GM12878 (cell line): ENCODE measurements at regions not wholly inside any gene's neighbourhood (a gene's known extent, or its start where the extent isn't known, plus 50 kb on each side); places are given as distances from the start of the nearest gene placed in this dataset.

ENCODE experiments used
- ATAC-seq: fragments of 200-7000 bp; cut with Tn5 transposase; 3 replicates; pipeline ENCODE4 v1.9.1; 2020; ENCODE audit warnings: mild to moderate bottlenecking, moderate library complexity
- BruUV-seq: library from RNA; stranded (reverse); fragments of 400-500 nt; replicated peaks from 2 replicates; lab custom pipeline; 2021; lab: Mats Ljungman, UMichigan
- CTCF ChIA-PET: fragments of 300-600 bp; sonication (Branson Sonifier 250); formaldehyde crosslinking; extraction: SDS; loops from one replicate; lab custom pipeline; 2021; ENCODE audit warnings: inconsistent platforms; lab: Yijun Ruan, JAX
- POLR2A ChIA-PET: fragments of 350-600 bp; formaldehyde crosslinking; extraction: SDS; loops from one replicate; lab custom pipeline; 2021; ENCODE audit warnings: inconsistent platforms; lab: Charles Lee
- RAD21 ChIA-PET: fragments of 300-600 bp; sonication (Branson Sonifier 250); formaldehyde crosslinking; loops from one replicate; lab custom pipeline; 2023; ENCODE audit warnings: antibody characterized with exemption; ENCODE audit not compliant: unreplicated experiment; lab: Charles Lee
- SMC1A ChIA-PET: fragments of 300-600 bp; sonication (Branson Sonifier 250); formaldehyde crosslinking; loops from one replicate; lab custom pipeline; 2023; ENCODE audit not compliant: unreplicated experiment, uncharacterized antibody; lab: Charles Lee
- DNase-seq: peaks from one replicate; pipeline ENCODE4 v3.0.0-alpha.2; 2011; ENCODE audit warnings: low read depth, low spot score
- FAIRE-seq: peaks from 3 replicates; lab custom pipeline; 2011; peaks lifted over from hg19 to GRCh38; lab: Jason Lieb, UNC
- H2AFZ ChIP-seq: 2 replicates; pipeline ENCODE4 v1.6.0; 2011; ENCODE audit warnings: low read depth, low read length, control low read depth; ENCODE audit not compliant: control insufficient read depth
- H3K27ac ChIP-seq: 2 replicates; pipeline ENCODE4 v1.5.1; 2011; ENCODE audit warnings: control low read depth; ENCODE audit not compliant: control insufficient read depth, insufficient read depth
- H3K27me3 ChIP-seq, 2 experiments: replicated peaks in 1 of 2; 2 replicates each; pipeline versions ENCODE4 v1.6.0 to v1.6.1; 2011; ENCODE audit warnings: low read length in 1 of 2; ENCODE audit not compliant: control insufficient read depth in 2 of 2, insufficient read depth in 2 of 2
- H3K36me3 ChIP-seq, 2 experiments: 2 replicates each; pipeline ENCODE4 v1.5.1; 2011; ENCODE audit warnings: low read length in 1 of 2; ENCODE audit not compliant: control insufficient read depth in 2 of 2, insufficient read depth in 2 of 2
- H3K4me1 ChIP-seq: 2 replicates; pipeline ENCODE4 v1.6.1; 2011; ENCODE audit warnings: mild to moderate bottlenecking, low read length, moderate library complexity, mixed read lengths; ENCODE audit not compliant: control insufficient read depth, insufficient read depth
- H3K4me2 ChIP-seq: 2 replicates; pipeline ENCODE4 v1.6.0; 2011; ENCODE audit warnings: control low read depth; ENCODE audit not compliant: control insufficient read depth, insufficient read depth
- H3K4me3 ChIP-seq: fragments of 200-600 bp; sonication (generic); 2 replicates; pipeline ENCODE4 v1.5.1; 2016
- H3K79me2 ChIP-seq: 2 replicates; pipeline ENCODE4 v1.6.0; 2011; ENCODE audit warnings: low read length; ENCODE audit not compliant: control insufficient read depth, insufficient read depth
- H3K9ac ChIP-seq: 2 replicates; pipeline ENCODE4 v1.8.0; 2011; ENCODE audit warnings: low read length, control low read depth, mixed read lengths; ENCODE audit not compliant: control insufficient read depth, insufficient read depth
- H3K9me3 ChIP-seq: replicated peaks from 3 replicates; pipeline ENCODE4 v1.5.1; 2011; ENCODE audit warnings: mild to moderate bottlenecking, low read length; ENCODE audit not compliant: control insufficient read depth, insufficient read depth
- H4K20me1 ChIP-seq: 2 replicates; pipeline ENCODE4 v1.6.0; 2011; ENCODE audit not compliant: control insufficient read depth, insufficient read depth
- GATAD2B ChIP-seq: fragments of 450-650 bp; conservative IDR thresholded peaks from 2 replicates; pipeline ENCODE4 v1.6.1; 2017; ENCODE audit warnings: low read depth, mild to moderate bottlenecking, moderate library complexity
- HCFC1 ChIP-seq: fragments of 150-350 bp; IDR thresholded peaks from 2 replicates; pipeline ENCODE4 v1.6.1; 2014; ENCODE audit warnings: low read length
- JUND ChIP-seq: IDR thresholded peaks from 2 replicates; pipeline ENCODE4 v1.6.1; 2012; ENCODE audit warnings: low read depth, mild to moderate bottlenecking, low read length, improper control_type of control experiment, moderate library complexity
- MYB ChIP-seq: fragments of 150-350 bp; IDR thresholded peaks from 2 replicates; pipeline ENCODE4 v1.6.1; 2014; ENCODE audit warnings: mild to moderate bottlenecking, low read depth, low read length, borderline replicate concordance
- RUNX3 ChIP-seq: IDR thresholded peaks from 2 replicates; pipeline ENCODE4 v1.6.1; 2012; ENCODE audit warnings: low read length, inconsistent platforms
- WGBS: methylation state at CpG from one replicate; pipeline ENCODE4 v1.1.6; 2016; ENCODE audit warnings: low lambda C conversion rate; ENCODE audit not compliant: insufficient replicate concordance, insufficient coverage; ENCODE audit errors: missing lambda C conversion rate; 5-methylcytosine and 5-hydroxymethylcytosine counted together
- in situ Hi-C: fragments of 300-500 bp; cut with MboI; formaldehyde crosslinking; loops from 9 replicates; pipeline ENCODE4 v1.14.3; 2018; ENCODE audit warnings: mixed read lengths
- intact Hi-C: fragments of 100-400 bp; cut with micrococcal nuclease; formaldehyde crosslinking; loops from one replicate; pipeline ENCODE4 v1.14.2; 2022; ENCODE audit not compliant: unreplicated experiment
- TF ChIP-seq, protein P1 (sequence below): IDR thresholded peaks from 2 replicates; pipeline ENCODE4 v1.6.1; 2011; ENCODE audit warnings: low read depth, low read length, improper control_type of control experiment, borderline replicate concordance
- TF ChIP-seq, protein P2 (sequence below): fragments of 450-650 bp; IDR thresholded peaks from 2 replicates; pipeline ENCODE4 v1.6.1; 2017; ENCODE audit warnings: mild to moderate bottlenecking
- TF ChIP-seq, protein P3 (sequence below): fragments of 450-650 bp; IDR thresholded peaks from 2 replicates; pipeline ENCODE4 v1.6.1; 2016; ENCODE audit warnings: mild to moderate bottlenecking, moderate library complexity, borderline replicate concordance

DNA sequence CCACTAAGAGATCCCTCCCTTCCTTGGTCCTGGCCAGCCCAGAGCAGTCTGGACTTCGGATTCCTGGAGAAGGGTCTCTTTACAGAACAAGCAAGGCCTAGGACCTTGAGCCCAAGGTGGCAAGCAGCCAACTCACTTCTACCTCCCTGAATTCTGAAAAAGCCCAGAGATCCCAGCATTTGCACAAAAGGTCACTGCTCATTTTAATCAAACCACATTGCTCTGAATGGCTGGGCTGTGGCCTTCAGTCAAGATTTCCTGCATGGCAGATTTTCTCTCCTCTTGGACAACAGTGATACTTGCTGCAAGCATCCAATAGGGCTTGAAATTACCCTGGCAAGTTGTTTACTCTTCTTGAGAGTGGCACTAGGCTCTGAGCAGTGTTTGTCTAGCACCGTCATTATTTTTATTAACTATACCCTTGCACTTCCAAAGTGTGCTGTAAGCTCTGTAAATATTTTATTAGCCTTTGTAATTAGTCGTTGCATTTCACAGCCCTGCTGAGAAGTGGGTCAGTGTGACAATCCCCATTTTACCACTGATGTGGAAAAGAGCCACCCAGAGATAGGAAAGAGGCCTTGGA is 274.7 kb upstream of the CTNNB1 start:
- in situ Hi-C loops (no loop called here), intact Hi-C loops (no loop called here)
- H3K9me3 ChIP-seq, result no peaks in the 10 kb centered on the region; the same call in 2 of the 3 replicates
- no peaks in the 10 kb centered on the region for H3K27me3 ChIP-seq
- ChIA-PET SMC1A (no interaction called here), POLR2A (no interaction called here), CTCF (no interaction called here), RAD21 (no interaction called here)
- H2AFZ ChIP-seq, result no peak overlapping the region
- no TSS peak for BruUV-seq
- no peak overlapping the region for H3K9ac ChIP-seq
- ATAC-seq, result no peak
- no peaks in the 10 kb centered on the region for H3K36me3 ChIP-seq
- no peaks in the 10 kb centered on the region for H3K4me1 ChIP-seq
- no peak overlapping the region for H3K27ac ChIP-seq
- no peak overlapping the region for H3K4me2 ChIP-seq
- TF ChIP-seq, protein P1, sequence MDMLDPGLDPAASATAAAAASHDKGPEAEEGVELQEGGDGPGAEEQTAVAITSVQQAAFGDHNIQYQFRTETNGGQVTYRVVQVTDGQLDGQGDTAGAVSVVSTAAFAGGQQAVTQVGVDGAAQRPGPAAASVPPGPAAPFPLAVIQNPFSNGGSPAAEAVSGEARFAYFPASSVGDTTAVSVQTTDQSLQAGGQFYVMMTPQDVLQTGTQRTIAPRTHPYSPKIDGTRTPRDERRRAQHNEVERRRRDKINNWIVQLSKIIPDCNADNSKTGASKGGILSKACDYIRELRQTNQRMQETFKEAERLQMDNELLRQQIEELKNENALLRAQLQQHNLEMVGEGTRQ, result no peak
- no peak for TF ChIP-seq HCFC1
- TF ChIP-seq, protein P2, sequence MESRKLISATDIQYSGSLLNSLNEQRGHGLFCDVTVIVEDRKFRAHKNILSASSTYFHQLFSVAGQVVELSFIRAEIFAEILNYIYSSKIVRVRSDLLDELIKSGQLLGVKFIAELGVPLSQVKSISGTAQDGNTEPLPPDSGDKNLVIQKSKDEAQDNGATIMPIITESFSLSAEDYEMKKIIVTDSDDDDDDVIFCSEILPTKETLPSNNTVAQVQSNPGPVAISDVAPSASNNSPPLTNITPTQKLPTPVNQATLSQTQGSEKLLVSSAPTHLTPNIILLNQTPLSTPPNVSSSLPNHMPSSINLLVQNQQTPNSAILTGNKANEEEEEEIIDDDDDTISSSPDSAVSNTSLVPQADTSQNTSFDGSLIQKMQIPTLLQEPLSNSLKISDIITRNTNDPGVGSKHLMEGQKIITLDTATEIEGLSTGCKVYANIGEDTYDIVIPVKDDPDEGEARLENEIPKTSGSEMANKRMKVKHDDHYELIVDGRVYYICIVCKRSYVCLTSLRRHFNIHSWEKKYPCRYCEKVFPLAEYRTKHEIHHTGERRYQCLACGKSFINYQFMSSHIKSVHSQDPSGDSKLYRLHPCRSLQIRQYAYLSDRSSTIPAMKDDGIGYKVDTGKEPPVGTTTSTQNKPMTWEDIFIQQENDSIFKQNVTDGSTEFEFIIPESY, result no peak
- no peak for TF ChIP-seq MYB
- TF ChIP-seq, protein P3, sequence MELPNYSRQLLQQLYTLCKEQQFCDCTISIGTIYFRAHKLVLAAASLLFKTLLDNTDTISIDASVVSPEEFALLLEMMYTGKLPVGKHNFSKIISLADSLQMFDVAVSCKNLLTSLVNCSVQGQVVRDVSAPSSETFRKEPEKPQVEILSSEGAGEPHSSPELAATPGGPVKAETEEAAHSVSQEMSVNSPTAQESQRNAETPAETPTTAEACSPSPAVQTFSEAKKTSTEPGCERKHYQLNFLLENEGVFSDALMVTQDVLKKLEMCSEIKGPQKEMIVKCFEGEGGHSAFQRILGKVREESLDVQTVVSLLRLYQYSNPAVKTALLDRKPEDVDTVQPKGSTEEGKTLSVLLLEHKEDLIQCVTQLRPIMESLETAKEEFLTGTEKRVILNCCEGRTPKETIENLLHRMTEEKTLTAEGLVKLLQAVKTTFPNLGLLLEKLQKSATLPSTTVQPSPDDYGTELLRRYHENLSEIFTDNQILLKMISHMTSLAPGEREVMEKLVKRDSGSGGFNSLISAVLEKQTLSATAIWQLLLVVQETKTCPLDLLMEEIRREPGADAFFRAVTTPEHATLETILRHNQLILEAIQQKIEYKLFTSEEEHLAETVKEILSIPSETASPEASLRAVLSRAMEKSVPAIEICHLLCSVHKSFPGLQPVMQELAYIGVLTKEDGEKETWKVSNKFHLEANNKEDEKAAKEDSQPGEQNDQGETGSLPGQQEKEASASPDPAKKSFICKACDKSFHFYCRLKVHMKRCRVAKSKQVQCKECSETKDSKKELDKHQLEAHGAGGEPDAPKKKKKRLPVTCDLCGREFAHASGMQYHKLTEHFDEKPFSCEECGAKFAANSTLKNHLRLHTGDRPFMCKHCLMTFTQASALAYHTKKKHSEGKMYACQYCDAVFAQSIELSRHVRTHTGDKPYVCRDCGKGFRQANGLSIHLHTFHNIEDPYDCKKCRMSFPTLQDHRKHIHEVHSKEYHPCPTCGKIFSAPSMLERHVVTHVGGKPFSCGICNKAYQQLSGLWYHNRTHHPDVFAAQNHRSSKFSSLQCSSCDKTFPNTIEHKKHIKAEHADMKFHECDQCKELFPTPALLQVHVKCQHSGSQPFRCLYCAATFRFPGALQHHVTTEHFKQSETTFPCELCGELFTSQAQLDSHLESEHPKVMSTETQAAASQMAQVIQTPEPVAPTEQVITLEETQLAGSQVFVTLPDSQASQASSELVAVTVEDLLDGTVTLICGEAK, result no peak
- TF ChIP-seq RUNX3, result no peak
- TF ChIP-seq JUND, result no peak
- no peak for TF ChIP-seq GATAD2B
- no peak for FAIRE-seq
- no peaks in the 10 kb centered on the region for H4K20me1 ChIP-seq
- no peak overlapping the region for H3K4me3 ChIP-seq
- no peaks in the 10 kb centered on the region for H3K79me2 ChIP-seq
- DNase-seq, result no peak
- WGBS, result 31% methylated on average over 3 of the region's 3 CpGs
